ENCODE measurements at regions not wholly inside any gene's neighbourhood (a gene's known extent, or its start where the extent isn't known, plus 50 kb on each side); places are given as distances from the start of the nearest gene placed in this dataset.

DNA sequence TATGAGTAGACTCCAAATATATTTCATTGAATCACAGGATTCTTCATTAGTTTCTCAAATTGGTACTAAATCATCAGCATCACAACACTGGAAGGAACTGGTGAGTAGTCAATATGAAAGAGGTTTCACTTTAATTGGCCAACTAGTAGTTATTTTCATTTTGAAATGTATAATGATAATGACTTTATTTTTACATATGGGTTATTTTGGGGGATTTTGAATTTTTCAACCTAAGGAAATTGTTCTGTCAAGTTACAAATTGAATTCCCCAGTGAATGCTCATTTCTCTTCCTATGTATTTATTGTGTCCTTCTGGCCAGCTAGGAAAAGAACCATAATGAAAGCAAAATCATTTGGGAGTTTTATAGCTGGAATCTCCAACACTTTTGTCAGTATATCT, 174.2 kb upstream of the ATP2B1 start:
- TF ChIP-seq, protein P1, sequence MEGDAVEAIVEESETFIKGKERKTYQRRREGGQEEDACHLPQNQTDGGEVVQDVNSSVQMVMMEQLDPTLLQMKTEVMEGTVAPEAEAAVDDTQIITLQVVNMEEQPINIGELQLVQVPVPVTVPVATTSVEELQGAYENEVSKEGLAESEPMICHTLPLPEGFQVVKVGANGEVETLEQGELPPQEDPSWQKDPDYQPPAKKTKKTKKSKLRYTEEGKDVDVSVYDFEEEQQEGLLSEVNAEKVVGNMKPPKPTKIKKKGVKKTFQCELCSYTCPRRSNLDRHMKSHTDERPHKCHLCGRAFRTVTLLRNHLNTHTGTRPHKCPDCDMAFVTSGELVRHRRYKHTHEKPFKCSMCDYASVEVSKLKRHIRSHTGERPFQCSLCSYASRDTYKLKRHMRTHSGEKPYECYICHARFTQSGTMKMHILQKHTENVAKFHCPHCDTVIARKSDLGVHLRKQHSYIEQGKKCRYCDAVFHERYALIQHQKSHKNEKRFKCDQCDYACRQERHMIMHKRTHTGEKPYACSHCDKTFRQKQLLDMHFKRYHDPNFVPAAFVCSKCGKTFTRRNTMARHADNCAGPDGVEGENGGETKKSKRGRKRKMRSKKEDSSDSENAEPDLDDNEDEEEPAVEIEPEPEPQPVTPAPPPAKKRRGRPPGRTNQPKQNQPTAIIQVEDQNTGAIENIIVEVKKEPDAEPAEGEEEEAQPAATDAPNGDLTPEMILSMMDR (IDR thresholded peaks at IDR 0.05; ENCODE audit: insufficient read depth, low read length, poor library complexity, severe bottlenecking): no peak
- no peak overlapping the region for H3K4me3 ChIP-seq (replicated peaks; ENCODE audit: low read depth, low read length)
- H3K36me3 ChIP-seq (ENCODE audit: control insufficient read depth, insufficient read depth, low read length): no peaks in the 10 kb centered on the region
- H3K27me3 ChIP-seq (replicated peaks; ENCODE audit: control insufficient read depth, insufficient read depth, low read length): no peaks in the 10 kb centered on the region
- no peak for DNase-seq (ENCODE audit: extremely low read depth, insufficient read length)

DNA sequence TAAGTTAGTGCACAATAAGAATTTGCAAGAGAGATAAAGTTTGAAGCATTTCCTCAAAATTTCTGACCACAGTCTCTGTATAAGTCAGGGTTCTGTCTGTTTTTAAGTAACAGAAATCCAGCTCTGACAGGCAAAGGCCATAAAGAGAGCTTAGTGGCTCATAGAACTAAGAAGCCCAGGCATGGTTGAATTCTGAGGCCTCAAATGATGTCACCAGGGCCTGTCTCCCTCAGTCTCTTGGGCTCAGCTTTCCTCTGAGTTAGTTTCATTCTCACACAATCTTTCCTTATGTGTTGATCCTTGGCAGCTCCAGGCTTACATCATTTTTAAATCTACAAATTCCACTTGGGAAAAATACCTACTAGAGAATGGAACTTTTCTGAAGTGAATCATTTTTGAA, 173.4 kb upstream of the ATP2B1 start:
- peak; percentile 50 for DNase-seq (ENCODE audit: extremely low read depth, insufficient read length)
- Histone ChIP-seq H3K4me3 (replicated peaks; ENCODE audit: low read depth, low read length) (no peak overlapping the region), H3K36me3 (ENCODE audit: control insufficient read depth, insufficient read depth, low read length) (no peaks in the 10 kb centered on the region), H3K27me3 (replicated peaks; ENCODE audit: control insufficient read depth, insufficient read depth, low read length) (no peaks in the 10 kb centered on the region)
- TF ChIP-seq, protein P1 (IDR thresholded peaks at IDR 0.05; ENCODE audit: insufficient read depth, low read length, poor library complexity, severe bottlenecking): no peak

DNA sequence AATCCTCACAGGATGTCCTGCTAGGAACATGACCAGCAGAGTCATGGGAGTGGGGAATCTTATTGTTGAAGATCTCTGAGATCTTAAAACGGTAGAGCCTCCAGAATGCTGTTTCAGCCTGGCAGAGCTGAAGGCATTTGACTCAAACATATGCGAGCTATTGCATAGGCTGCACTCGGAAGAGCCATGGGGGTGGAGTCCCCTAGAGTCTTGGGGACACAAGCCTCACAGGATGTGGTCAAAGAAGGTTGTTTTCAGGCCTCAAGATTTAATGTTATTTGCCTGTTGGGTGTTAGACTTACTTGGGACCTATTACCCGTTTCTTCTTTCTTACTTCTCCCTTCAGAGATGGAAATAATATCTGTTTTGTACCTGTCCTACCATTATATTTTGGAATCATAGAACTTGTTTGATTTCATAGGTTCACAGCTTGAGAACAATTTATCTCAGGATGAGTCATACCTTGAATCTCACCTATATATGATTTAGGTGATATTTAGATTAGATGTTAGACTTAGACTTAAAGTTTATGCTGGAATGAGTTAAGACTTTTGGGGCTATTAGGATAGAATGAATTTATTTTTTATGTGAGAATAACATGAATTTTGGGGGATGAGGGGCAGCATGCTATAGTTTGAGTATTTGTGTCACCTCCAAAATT, 172.2 kb upstream of the ATP2B1 start:
- Histone ChIP-seq H3K36me3 (ENCODE audit: control insufficient read depth, insufficient read depth, low read length) (no peaks in the 10 kb centered on the region), H3K27me3 (replicated peaks; ENCODE audit: control insufficient read depth, insufficient read depth, low read length) (no peaks in the 10 kb centered on the region), H3K4me3 (replicated peaks; ENCODE audit: low read depth, low read length) (peak overlapping the region; percentile 41; the same call in 1 of the 2 replicates)
- TF ChIP-seq, protein P1 (IDR thresholded peaks at IDR 0.05; ENCODE audit: insufficient read depth, low read length, poor library complexity, severe bottlenecking): no peak
- peak; percentile 78 for DNase-seq (ENCODE audit: extremely low read depth, insufficient read length)

DNA sequence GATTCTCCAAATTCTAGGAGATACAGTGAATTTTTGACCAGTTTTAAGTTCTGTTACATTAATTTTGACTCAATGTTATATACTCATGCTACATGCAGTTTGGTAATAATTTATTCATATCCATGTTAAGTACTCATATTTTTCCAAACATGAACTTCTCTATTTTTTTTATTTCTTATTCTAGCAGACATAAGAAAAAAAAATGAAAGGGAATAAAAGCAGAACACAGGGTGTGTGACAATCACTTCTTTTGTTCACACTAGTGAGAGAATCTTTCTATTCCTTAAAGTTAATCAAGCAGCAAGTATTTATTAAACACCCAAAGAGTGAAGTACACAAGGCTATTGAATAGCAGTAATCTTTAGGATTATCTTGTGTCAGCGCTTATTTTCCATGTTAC, 171.1 kb upstream of the ATP2B1 start:
- Histone ChIP-seq H3K36me3 (ENCODE audit: control insufficient read depth, insufficient read depth, low read length) (no peaks in the 10 kb centered on the region), H3K4me3 (replicated peaks; ENCODE audit: low read depth, low read length) (no peak overlapping the region), H3K27me3 (replicated peaks; ENCODE audit: control insufficient read depth, insufficient read depth, low read length) (no peaks in the 10 kb centered on the region)
- TF ChIP-seq, protein P1 (IDR thresholded peaks at IDR 0.05; ENCODE audit: insufficient read depth, low read length, poor library complexity, severe bottlenecking): no peak
- no peak for DNase-seq (ENCODE audit: extremely low read depth, insufficient read length)

DNA sequence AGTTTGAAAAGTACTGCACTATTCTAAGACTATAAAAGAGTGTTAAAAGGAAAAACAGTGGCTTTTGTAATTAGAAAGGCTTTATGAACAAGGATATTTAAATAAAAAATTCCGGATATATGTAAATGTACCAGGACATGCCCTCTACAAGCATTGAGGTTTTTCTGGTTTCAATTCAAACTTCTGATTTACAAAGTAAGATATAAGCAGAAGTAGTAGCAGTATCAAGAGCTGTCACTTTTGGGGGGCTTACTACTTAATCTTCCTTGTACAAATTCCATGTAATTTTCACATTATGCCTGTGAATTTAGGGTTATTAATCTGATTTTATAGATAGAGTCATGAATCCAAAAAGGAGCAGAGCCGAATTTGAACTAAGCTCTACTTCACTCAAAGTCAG, 170.3 kb upstream of the ATP2B1 start:
- Histone ChIP-seq H3K4me3 (replicated peaks; ENCODE audit: low read depth, low read length) (0 out of 2 replicates have a peak overlapping the region, but pooled peaks have one; percentile 7), H3K27me3 (replicated peaks; ENCODE audit: control insufficient read depth, insufficient read depth, low read length) (no peaks in the 10 kb centered on the region), H3K36me3 (ENCODE audit: control insufficient read depth, insufficient read depth, low read length) (no peaks in the 10 kb centered on the region)
- TF ChIP-seq, protein P1 (IDR thresholded peaks at IDR 0.05; ENCODE audit: insufficient read depth, low read length, poor library complexity, severe bottlenecking): no peak
- no peak for DNase-seq (ENCODE audit: extremely low read depth, insufficient read length)

DNA sequence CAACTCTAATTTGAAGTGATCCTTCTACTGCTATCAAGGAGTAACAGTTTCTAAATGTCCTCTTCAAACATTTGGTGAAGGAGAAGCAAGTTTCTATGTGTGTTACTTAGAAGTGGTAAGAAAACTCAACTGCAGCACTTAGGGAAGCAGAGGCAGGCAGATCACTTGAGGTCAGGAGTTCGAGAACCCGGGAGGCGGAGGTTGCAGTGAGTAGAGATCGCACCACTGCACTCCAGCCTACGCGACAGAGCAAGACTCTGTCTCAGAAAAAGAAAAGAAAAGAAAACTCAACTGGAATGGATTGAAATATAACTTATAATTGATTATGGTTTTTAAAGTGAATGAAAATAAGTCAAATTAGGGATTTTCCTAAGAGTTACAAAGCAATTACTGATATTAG, 169.7 kb upstream of the ATP2B1 start:
- DNase-seq (ENCODE audit: extremely low read depth, insufficient read length): no peak
- no peak overlapping the region for H3K4me3 ChIP-seq (replicated peaks; ENCODE audit: low read depth, low read length)
- TF ChIP-seq, protein P1 (IDR thresholded peaks at IDR 0.05; ENCODE audit: insufficient read depth, low read length, poor library complexity, severe bottlenecking): no peak
- no peaks in the 10 kb centered on the region for H3K36me3 ChIP-seq (ENCODE audit: control insufficient read depth, insufficient read depth, low read length)
- H3K27me3 ChIP-seq (replicated peaks; ENCODE audit: control insufficient read depth, insufficient read depth, low read length): no peaks in the 10 kb centered on the region
